ENCODE measurements at regions not wholly inside any gene's neighbourhood (a gene's known extent, or its start where the extent isn't known, plus 50 kb on each side); places are given as distances from the start of the nearest gene placed in this dataset.

- no peak for ATAC-seq (ENCODE audit: low read depth)
- TF ChIP-seq CTCF (IDR thresholded peaks at IDR 0.05; ENCODE audit: poor library complexity, severe bottlenecking): no peak
- no peaks in the 10 kb centered on the region for H3K36me3 ChIP-seq (ENCODE audit: low read depth)
Measured at GRCh38 chr21:17002594-17003257, 510.1 kb upstream of the CXADR start.

GRCh38 chr21:17003258-17003615 lies 509.6 kb upstream of the CXADR start:
- H3K9me3 ChIP-seq (ENCODE audit: severe bottlenecking): no peaks in the 10 kb centered on the region
- no peak overlapping the region for H3K4me3 ChIP-seq (ENCODE audit: severe bottlenecking)
- TF ChIP-seq CTCF (IDR thresholded peaks at IDR 0.05; ENCODE audit: poor library complexity, severe bottlenecking): no peak
- H3K27me3 ChIP-seq (ENCODE audit: insufficient read depth, poor library complexity, severe bottlenecking): no peaks in the 10 kb centered on the region
- peaks cover 4% of the 10 kb centered on the region for H3K4me1 ChIP-seq (ENCODE audit: insufficient read depth, poor library complexity, severe bottlenecking)
- ATAC-seq (ENCODE audit: low read depth) (peak; percentile 49; the same call in 1 of the 3 replicates), DNase-seq (ENCODE audit: low spot score) (no peak)
- no peaks in the 10 kb centered on the region for H3K36me3 ChIP-seq (ENCODE audit: low read depth)
- no peak overlapping the region for H3K27ac ChIP-seq (ENCODE audit: poor library complexity, severe bottlenecking)

More at GRCh38 chr21:17002594-17003257, 510.1 kb upstream of the CXADR start:
- no peaks in the 10 kb centered on the region for H3K9me3 ChIP-seq (ENCODE audit: severe bottlenecking)
- H3K4me1 ChIP-seq (ENCODE audit: insufficient read depth, poor library complexity, severe bottlenecking): peaks cover 4% of the 10 kb centered on the region
- no peak for DNase-seq (ENCODE audit: low spot score)
- H3K27ac ChIP-seq (ENCODE audit: poor library complexity, severe bottlenecking): no peak overlapping the region
- H3K4me3 ChIP-seq (ENCODE audit: severe bottlenecking): no peak overlapping the region
- H3K27me3 ChIP-seq (ENCODE audit: insufficient read depth, poor library complexity, severe bottlenecking): no peaks in the 10 kb centered on the region

- Histone ChIP-seq H3K4me3 (ENCODE audit: severe bottlenecking) (no peak overlapping the region), H3K4me1 (ENCODE audit: insufficient read depth, poor library complexity, severe bottlenecking) (peaks cover 4% of the 10 kb centered on the region), H3K27ac (ENCODE audit: poor library complexity, severe bottlenecking) (no peak overlapping the region), H3K36me3 (ENCODE audit: low read depth) (no peaks in the 10 kb centered on the region), H3K9me3 (ENCODE audit: severe bottlenecking) (no peaks in the 10 kb centered on the region), H3K27me3 (ENCODE audit: insufficient read depth, poor library complexity, severe bottlenecking) (no peaks in the 10 kb centered on the region)
- peak; percentile 35; the same call in 2 of the 3 replicates for ATAC-seq (ENCODE audit: low read depth)
- no peak for TF ChIP-seq CTCF (IDR thresholded peaks at IDR 0.05; ENCODE audit: poor library complexity, severe bottlenecking)
- no peak for DNase-seq (ENCODE audit: low spot score)
Measured at GRCh38 chr21:17003763-17004373, 509.0 kb upstream of the CXADR start.

- no peaks in the 10 kb centered on the region for H3K36me3 ChIP-seq (ENCODE audit: low read depth)
- no peaks in the 10 kb centered on the region for H3K9me3 ChIP-seq (ENCODE audit: severe bottlenecking)
- H3K27ac ChIP-seq (ENCODE audit: poor library complexity, severe bottlenecking): no peak overlapping the region
- no peaks in the 10 kb centered on the region for H3K27me3 ChIP-seq (ENCODE audit: insufficient read depth, poor library complexity, severe bottlenecking)
- no peaks in the 10 kb centered on the region for H3K4me1 ChIP-seq (ENCODE audit: insufficient read depth, poor library complexity, severe bottlenecking)
- no peak for ATAC-seq (ENCODE audit: low read depth)
- DNase-seq (ENCODE audit: low spot score): no peak
- no peak for TF ChIP-seq CTCF (IDR thresholded peaks at IDR 0.05; ENCODE audit: poor library complexity, severe bottlenecking)
- no peak overlapping the region for H3K4me3 ChIP-seq (ENCODE audit: severe bottlenecking)
Measured at GRCh38 chr21:17032141-17032655, 480.6 kb upstream of the CXADR start.

- Histone ChIP-seq H3K9me3 (ENCODE audit: severe bottlenecking) (no peaks in the 10 kb centered on the region), H3K36me3 (ENCODE audit: low read depth) (no peaks in the 10 kb centered on the region), H3K27ac (ENCODE audit: poor library complexity, severe bottlenecking) (no peak overlapping the region), H3K4me3 (ENCODE audit: severe bottlenecking) (no peak overlapping the region), H3K4me1 (ENCODE audit: insufficient read depth, poor library complexity, severe bottlenecking) (no peaks in the 10 kb centered on the region), H3K27me3 (ENCODE audit: insufficient read depth, poor library complexity, severe bottlenecking) (no peaks in the 10 kb centered on the region)
- ATAC-seq (ENCODE audit: low read depth) (no peak), DNase-seq (ENCODE audit: low spot score) (no peak)
- no peak for TF ChIP-seq CTCF (IDR thresholded peaks at IDR 0.05; ENCODE audit: poor library complexity, severe bottlenecking)
Measured at GRCh38 chr21:17044696-17045095, 468.1 kb upstream of the CXADR start.

Data from RWPE2 (cell line).